GM12864 (cell line): ENCODE measurements at regions not wholly inside any gene's neighbourhood (a gene's known extent, or its start where the extent isn't known, plus 50 kb on each side); places are given as distances from the start of the nearest gene placed in this dataset.

Source experiments
- DNase-seq: peaks from one replicate; pipeline ENCODE4 v3.0.0-alpha.2; 2011; ENCODE audit warnings: low read depth
- H3K4me3 ChIP-seq: 2 replicates; pipeline ENCODE4 v1.5.1; 2011; ENCODE audit warnings: mild to moderate bottlenecking, low read depth, low read length, control low read depth
- CTCF ChIP-seq: IDR thresholded peaks from 2 replicates; pipeline ENCODE4 v1.5.1; 2011; ENCODE audit warnings: low read depth, mild to moderate bottlenecking, moderate library complexity, low read length, control low read depth, inconsistent platforms; ENCODE audit errors: missing control alignments

- TF ChIP-seq CTCF, result no peak
- H3K4me3 ChIP-seq, result no peak overlapping the region
- DNase-seq, result no peak
Measured at GRCh38 chr9:89912605-89912953, 307.8 kb downstream of the GADD45G start.

- H3K4me3 ChIP-seq, result no peak overlapping the region
- DNase-seq, result no peak
- TF ChIP-seq CTCF, result no peak
Measured at GRCh38 chr9:89915187-89915586, 310.4 kb downstream of the GADD45G start.

GRCh38 chr9:89916001-89916597, 311.3 kb downstream of the GADD45G start:
- DNase-seq, result no peak
- TF ChIP-seq CTCF, result no peak
- H3K4me3 ChIP-seq, result no peak overlapping the region

GRCh38 chr9:89917861-89918260, 313.0 kb downstream of the GADD45G start:
- no peak for TF ChIP-seq CTCF
- no peak for DNase-seq
- no peak overlapping the region for H3K4me3 ChIP-seq

- H3K4me3 ChIP-seq, result no peak overlapping the region
- DNase-seq, result peak; percentile 10
- TF ChIP-seq CTCF, result peak; percentile 47
Measured at GRCh38 chr9:89919171-89919681, 314.4 kb downstream of the GADD45G start.

- TF ChIP-seq CTCF, result no peak
- H3K4me3 ChIP-seq, result no peak overlapping the region
- DNase-seq, result no peak
Measured at GRCh38 chr9:89920131-89920530, 315.3 kb downstream of the GADD45G start.

- H3K4me3 ChIP-seq, result no peak overlapping the region
- TF ChIP-seq CTCF, result no peak
- DNase-seq, result no peak
Measured at GRCh38 chr9:89920951-89921350, 316.1 kb downstream of the GADD45G start.
